ENCODE measurements at regions not wholly inside any gene's neighbourhood (a gene's known extent, or its start where the extent isn't known, plus 50 kb on each side); places are given as distances from the start of the nearest gene placed in this dataset.
A peak's percentile ranks its signal among the peaks of the same experiment; 100 is the strongest.
"Not testable (repeated sequence)": the region's sequence is repeated elsewhere in the genome, so short reads cannot be mapped to it uniquely, and the experiment has no call there.

- DNase-seq: no peak
These were observed 415.2 kb upstream of the FRG2C start for GRCh38 chr3:75248974-75249373.

DNA sequence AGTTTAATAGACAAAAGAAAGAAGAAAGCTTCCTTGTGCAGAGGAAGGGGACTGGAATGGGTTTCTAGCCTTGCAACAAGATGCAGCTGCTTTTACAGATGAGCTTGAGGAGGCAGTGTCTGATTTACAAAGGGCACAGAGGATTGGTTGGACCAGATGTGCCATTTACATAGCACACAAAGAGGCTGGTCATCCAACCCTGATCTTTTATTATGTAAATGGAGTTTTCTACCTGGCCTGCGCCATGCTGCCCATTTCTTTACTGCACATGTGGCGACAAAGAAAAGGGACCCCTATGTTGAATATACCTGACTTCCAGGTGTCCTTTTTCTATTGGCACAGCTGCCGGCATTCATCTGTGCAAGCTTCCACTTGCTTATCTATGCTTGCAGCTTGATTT is 409.4 kb upstream of the FRG2C start:
- no peak for DNase-seq

DNA sequence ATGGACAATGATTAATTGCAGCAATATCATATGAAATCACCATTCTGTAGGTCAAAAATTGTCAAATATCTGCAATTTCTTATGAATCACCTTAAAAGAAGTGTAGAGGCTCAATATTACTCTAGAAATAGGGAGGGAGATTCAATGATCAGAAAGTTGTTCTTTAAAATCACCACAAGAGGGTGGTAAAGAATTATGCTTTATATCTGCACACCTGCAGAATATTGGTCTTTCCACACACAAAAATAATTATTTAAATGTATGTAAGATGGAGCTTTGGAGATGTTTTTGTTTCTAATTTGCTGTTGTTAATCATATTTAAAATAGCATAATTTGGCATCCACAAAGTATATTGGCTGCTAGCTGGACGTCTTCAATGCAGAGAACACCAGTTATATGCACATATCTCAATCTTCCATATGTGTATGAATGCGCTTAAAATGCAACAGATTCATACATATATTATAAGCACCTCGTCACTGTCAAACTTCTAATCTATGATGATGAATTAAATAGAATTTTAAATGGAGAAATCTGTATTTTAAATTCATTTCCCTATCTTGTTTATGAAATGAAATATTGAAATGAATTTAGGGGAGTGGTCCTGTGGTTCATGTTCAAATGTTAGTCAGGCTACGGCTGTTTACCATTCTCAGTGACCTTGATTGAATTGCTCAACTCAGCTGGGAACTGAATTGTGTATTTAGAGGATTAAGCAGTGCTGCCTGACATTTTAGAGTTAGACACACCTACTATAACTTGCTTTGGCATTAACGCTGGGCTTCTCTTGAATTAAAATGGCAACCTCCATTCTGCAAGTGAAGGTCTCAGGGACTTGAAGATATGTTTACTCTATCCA is 405.1 kb upstream of the FRG2C start:
- DNase-seq: peak in 1 of 2 experiments; percentile 11

DNA sequence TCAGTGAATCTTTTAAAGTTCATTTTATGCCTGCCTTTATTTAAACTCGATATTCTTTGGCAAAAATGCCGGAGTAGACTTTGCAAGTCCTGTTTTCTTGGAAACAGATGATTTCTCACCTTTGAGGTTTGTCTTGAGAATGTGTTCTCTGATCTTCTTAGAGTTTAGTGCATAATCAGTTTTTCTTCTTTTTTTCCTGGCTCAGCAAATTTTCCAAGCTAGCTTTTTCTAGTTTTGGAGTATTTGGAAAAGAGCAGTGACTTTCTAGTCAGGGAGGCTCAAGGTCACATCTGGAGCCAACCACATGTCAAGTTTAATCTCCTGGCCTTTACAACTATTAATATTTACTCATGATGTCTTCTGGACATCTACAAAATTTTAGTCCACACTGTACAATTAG is 403.2 kb upstream of the FRG2C start:
- not testable (repeated sequence) for DNase-seq

DNA sequence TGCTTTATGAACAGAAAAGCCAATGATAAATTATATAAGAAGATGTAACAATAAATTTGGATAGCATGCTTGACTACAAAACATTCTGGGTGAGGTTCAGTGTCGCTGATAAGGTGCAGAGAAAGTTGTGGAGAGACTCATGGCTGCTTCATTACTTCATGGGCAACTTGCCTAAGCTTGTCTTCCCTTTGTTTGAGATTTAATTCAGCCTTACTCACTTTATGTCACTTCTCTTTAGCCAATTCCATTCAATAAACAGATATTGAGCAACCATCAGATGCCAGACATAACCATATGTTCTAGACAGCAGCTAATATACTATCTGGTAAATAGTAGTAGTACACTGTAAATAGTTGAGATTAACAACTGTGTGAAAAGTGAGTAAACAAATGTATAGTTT is 401.5 kb upstream of the FRG2C start:
- no peak for DNase-seq

- DNase-seq: no peak
These were observed 398.2 kb upstream of the FRG2C start for GRCh38 chr3:75265897-75266296.

- DNase-seq: not testable (repeated sequence)
These were observed 395.6 kb upstream of the FRG2C start for GRCh38 chr3:75268576-75268975.

DNA sequence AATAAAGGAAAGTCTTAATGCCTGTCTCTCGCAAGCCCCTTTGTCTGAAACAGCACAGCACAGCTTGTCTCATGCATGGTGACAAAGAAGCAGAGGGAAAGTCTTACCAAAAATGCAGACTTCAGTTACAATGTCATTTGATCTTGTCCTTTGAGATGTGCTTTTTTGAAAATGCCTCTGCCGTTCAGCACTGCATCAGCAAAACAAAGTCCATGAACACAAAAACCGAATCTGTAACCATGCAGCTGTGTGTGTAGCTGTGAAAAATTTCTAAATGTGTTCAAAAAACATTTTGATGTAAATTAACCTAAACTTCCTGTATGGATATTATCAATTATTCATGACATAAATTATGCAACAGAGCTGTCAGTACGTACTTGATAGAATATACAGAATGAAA is 391.9 kb upstream of the FRG2C start:
- not testable (repeated sequence) for DNase-seq

DNA sequence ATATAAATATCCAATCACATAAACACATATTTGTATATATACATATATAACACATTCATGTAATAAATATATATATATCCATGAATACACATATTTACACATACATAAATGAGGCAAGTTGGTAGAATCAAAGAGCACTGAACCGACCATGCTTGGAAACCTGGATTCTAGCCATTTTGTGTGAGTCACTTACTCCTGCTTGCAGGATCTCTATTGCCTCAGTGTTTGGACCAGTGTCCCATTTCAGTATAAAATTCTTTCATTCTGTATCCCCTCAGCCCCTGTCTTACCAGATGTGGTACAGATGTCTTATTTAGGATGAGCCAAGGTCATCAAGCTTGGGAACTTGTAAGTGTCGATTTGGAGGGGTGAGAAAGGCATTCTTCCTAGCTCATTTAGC is 391.4 kb upstream of the FRG2C start:
- no peak for DNase-seq

DNA sequence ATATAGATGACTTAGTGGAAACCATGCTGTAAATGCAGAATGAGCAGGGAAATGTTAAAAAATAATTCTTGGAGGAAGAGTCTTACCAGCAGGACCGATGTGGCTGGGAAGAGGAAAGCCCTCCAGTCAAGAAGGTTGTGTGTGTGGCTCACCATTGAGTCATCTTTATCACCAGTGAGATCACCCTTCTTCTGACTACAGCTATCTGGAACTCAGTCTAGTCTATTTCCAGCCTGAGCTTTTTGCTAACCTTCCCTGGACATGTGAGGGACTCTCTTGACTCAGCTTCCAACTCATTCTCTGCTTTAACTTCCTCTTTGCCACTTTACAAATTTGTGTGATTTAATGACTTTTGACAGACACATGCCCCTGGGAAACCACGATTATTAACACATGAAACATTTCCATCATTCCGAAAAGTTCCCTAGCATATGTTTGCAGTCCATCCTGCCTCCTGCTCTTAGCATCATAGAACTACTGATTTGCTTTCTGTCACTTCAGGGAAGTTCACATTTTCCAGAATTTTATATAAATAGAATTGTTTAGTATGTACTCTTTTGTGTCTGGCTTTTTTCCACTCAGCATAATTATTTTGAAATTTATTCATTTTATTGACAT is 378.5 kb upstream of the FRG2C start:
- DNase-seq: not testable (repeated sequence)

DNA sequence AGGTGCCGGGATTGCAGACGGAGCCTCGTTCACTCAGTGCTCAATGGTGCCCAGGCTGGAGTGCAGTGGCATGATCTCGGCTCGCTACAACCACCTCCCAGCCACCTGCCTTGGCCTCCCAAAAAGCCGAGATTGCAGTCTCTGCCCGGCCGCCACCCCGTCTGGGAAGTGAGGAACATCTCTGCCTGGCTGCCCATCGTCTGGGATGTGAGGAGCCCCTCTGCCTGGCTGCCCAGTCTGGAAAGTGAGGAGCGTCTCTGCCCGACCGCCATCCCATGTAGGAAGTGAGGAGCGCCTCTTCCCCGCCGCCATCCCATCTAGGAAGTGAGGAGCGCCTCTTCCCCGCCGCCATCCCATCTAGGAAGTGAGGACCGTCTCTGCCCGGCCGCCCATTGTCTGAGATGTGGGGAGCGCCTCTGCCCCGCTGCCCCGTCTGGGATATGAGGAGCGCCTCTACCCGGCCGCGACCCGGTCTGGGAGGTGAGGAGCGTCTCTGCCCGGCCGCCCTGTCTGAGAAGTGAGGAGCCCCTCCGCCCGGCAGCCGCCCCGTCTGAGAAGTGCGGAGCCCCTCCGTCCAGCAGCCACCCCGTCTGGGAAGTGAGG is 375.1 kb upstream of the FRG2C start:
- not testable (repeated sequence) for DNase-seq

GRCh38 chr3:75294124-75294523 is 370.0 kb upstream of the FRG2C start:
- DNase-seq: peak; percentile 11 to 39

DNA sequence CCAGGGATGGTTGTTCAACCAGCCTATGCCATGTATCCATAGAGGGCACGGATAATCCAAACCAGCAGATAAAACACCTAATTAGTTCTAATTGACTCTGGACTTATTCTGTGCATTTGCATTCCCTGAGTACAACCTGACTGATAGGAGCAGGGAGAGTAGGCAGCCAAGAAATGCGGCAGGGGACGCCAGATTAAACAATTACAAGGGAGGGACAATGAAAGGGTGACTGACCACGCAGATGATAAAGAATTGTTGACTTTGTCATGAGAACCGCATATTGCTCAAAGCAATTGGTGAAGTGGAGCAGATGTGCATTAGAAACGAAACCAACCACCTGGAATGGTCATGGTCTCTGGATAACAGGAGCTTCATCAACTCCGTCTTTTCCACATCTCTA is 369.1 kb upstream of the FRG2C start:
- DNase-seq: peak in 1 of 2 experiments; percentile 16

- no peak for DNase-seq
These were observed 367.3 kb upstream of the FRG2C start for GRCh38 chr3:75296858-75297257.

DNA sequence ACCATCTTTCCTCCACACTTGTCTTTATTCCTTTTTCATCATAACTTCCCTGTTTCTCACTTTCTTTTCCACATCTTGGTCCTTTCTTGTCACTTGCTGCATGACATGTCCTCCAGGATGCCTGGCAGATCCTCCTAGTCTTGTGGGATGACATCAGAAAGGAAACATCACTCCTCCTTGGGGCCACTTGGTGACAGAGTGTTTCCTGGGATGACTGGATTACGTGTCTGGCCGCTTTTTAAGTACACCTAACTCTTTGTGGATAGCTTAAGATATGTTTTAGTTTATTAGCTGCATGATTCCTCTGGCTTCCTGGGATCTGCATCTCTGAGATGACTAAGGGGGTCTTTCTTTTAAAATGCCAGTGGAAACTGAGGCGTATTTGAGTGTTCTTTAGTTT is 363.5 kb upstream of the FRG2C start:
- DNase-seq: no peak

- DNase-seq: not testable (repeated sequence)
These were observed 363.1 kb upstream of the FRG2C start for GRCh38 chr3:75301050-75301449.

- DNase-seq: no peak
These were observed 360.4 kb upstream of the FRG2C start for GRCh38 chr3:75303741-75304140.

GRCh38 chr3:75305901-75306300 is 358.2 kb upstream of the FRG2C start:
- DNase-seq: no peak

DNA sequence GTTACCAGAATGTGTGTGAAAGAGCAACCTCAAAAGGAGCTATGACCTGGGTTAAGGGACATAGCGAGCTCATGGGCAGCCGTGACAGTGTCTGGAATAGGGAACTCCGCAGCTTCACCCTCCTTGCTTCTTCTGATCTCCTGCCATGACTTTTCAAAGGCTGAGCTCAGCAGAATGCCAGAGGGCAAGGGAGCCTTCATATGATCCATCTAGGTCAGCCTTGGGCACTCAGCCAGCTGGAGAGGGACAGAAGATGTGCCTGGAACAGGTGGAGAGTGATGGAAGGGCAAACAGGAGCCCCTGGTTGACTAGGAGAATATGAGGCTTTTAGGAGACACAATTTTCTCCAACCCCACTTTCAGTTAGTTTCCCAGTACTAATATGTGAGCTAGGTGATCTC is 352.8 kb upstream of the FRG2C start:
- not testable (repeated sequence) for DNase-seq

- not testable (repeated sequence) for DNase-seq
These were observed 351.7 kb upstream of the FRG2C start for GRCh38 chr3:75312469-75312868.

DNA sequence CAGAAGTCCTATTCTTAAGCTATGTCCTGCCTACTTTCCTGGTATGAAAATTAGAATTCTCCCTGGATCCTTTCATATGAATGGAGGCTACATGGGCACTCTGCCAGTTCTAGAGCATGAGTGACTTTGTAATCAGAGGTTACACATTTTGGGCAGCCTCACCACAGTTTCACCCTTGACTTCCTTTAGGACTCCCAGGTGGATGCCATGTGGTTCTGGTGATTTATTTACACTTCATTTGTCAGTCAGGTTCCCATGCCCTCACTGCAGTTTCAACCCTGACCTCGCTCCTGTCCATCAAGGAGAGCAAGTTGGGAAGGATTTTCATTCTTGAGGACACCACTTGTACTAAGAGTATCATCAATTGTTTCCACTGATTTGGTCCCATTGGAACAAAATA is 344.4 kb upstream of the FRG2C start:
- not testable (repeated sequence) for DNase-seq

- no peak for DNase-seq
These were observed 343.8 kb upstream of the FRG2C start for GRCh38 chr3:75320369-75320768.

DNA sequence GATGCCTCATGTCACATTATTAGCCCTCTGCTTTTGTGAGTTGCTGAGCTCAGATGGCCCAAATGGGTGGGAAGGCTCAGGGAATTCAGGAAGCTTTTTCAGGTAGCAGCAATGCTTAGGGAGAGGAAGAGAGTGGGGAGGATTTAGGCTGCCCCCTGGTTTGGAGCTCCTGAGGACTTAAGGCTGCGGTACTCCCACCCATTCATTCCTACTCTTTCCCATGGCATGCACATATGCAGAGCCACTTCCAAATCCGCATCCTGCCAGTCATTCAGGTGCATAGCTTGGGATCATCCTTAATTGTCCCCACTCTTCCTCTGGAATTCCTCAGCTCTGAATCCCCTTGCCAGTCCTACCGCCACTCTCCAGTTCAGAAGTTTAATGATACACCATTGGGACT is 343.1 kb upstream of the FRG2C start:
- no peak for DNase-seq

DNA sequence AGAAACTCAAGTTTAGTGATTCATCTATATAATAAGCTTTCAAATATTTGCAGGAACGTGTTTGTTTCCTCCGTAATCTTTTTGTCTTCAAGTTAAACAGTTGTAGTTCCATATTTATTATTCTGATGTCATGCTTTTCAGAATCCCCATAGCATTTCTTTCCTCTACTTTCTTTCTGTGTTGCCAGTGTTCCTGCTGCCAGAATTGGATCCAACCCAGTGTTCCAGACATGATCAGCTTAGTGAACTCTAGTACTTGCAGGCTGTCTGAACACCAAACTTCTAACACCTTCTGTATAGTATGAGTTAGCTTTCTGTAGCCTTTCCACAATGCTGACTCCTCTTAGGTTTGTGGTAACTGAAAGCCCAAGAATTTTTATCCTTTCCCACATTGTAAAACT is 340.2 kb upstream of the FRG2C start:
- not testable (repeated sequence) for DNase-seq

Data from SHP77 (cell line).